Neural progenitor cell (in vitro differentiated cells): ENCODE measurements at regions not wholly inside any gene's neighbourhood (a gene's known extent, or its start where the extent isn't known, plus 50 kb on each side); places are given as distances from the start of the nearest gene placed in this dataset.

Source experiments
- EZH2 ChIP-seq: fragments of 200-600 bp; sonication (generic); IDR thresholded peaks from 2 replicates; pipeline ENCODE4 v1.6.1; 2017; ENCODE audit warnings: antibody characterized with exemption, mild to moderate bottlenecking, moderate library complexity
- EZH2phosphoT487 ChIP-seq: fragments of 200-600 bp; sonication (generic); IDR thresholded peaks from 2 replicates; pipeline ENCODE4 v1.6.1; 2017; ENCODE audit warnings: antibody characterized with exemption
- TF ChIP-seq, protein P1 (sequence below): fragments of 200-600 bp; sonication (generic); IDR thresholded peaks from 2 replicates; pipeline ENCODE4 v1.5.1; 2017; ENCODE audit warnings: antibody characterized with exemption, mild to moderate bottlenecking

DNA sequence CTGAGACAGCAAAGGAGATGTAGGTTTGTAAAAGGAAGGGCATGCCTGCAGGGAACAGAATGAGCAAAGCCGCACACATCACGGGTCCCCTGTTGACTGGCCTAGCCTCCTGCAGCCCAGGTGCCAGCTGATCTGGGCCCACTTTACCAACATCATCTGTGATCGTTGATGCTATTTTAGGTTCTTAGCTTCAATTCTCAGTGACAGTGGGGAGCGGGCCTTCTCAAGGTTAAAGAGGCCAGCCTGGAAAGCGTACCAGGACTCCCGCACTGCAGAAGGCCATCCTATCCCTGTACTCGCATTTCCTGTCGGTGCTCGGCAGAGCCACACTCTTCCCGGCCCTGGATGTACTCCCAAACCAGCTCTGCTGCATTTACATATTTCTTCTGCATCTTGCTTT lies 213.5 kb upstream of the IRX1 start:
- TF ChIP-seq, protein P1, sequence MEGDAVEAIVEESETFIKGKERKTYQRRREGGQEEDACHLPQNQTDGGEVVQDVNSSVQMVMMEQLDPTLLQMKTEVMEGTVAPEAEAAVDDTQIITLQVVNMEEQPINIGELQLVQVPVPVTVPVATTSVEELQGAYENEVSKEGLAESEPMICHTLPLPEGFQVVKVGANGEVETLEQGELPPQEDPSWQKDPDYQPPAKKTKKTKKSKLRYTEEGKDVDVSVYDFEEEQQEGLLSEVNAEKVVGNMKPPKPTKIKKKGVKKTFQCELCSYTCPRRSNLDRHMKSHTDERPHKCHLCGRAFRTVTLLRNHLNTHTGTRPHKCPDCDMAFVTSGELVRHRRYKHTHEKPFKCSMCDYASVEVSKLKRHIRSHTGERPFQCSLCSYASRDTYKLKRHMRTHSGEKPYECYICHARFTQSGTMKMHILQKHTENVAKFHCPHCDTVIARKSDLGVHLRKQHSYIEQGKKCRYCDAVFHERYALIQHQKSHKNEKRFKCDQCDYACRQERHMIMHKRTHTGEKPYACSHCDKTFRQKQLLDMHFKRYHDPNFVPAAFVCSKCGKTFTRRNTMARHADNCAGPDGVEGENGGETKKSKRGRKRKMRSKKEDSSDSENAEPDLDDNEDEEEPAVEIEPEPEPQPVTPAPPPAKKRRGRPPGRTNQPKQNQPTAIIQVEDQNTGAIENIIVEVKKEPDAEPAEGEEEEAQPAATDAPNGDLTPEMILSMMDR: no peak
- TF ChIP-seq EZH2 (no peak), EZH2phosphoT487 (no peak)
